ENCODE measurements at regions not wholly inside any gene's neighbourhood (a gene's known extent, or its start where the extent isn't known, plus 50 kb on each side); places are given as distances from the start of the nearest gene placed in this dataset.

DNA sequence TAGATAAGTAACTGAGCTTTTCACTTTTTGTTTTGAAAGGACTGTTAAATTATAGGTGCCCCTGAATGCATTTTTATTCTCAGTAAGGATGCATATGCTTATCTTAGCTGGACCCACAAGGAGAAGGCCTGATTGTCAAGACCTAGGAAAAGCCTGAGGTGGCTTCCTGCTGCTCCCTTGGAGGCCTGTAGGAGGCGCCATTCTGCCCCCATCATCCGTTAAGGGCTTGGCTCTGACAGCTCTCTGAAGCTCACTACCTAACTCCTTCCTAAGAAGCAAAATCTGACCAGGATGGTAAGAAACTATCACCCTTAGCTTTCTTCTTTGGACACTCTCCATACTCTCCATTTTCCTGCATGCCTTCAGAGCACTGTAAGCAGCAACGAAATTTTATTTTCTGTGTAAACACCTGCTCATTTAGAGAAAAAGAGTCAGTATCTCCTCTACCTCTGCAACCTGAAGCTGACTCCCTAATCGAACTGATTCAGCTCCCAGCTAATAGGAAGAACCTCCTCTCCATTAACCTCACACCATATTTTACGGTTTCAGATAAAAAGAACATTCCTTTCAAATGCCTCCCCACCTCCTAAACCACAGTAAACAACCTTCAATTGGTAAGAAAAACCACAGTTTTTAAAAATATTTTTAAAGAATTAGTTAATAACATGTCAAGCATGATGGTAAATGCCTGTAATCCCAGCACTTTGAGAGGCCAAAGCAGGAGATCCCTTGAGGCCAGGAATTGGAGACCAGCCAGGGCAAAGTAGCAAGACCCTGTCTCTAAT, 73.4 kb upstream of the EDNRA start:
- intact Hi-C loops (cut with DNase I), result no loop called here
- 23 to 27% methylated on average over 5 of the region's 5 CpGs for WGBS, 2 donors
- ATAC-seq, result no peak

DNA sequence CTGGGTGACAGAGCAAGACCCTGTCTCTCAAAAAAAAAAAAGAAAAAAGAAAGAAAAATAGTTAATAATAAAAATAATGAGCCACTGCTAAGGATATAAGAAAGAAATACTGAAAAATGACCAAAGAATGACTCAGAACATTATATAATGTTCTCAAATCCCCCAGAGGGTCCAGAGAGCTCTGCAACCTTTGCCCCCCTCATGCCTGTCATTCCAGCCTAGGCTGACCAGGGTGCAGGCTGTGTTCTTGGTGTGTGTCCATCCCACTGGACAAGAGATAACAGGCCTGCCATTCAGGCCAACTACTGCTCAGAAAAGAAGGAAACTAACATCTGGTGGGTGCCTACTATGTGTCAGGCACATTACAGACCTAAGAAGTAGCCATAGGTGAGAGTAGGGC, 72.7 kb upstream of the EDNRA start:
- Histone ChIP-seq H3K36me3 (replicated peaks in 1 of 2; ENCODE audit: insufficient read depth in 1 of 2, low read depth in 2 of 2) (no peaks in the 10 kb centered on the region), H3K27ac (no peak overlapping the region), H3K9me3 (no peaks in the 10 kb centered on the region), H3K27me3 (no peaks in the 10 kb centered on the region), H3K4me1 (no peaks in the 10 kb centered on the region), H3K4me3 (no peak overlapping the region)
- TF ChIP-seq POLR2A (IDR thresholded peaks at IDR 0.05), result no peak
- TF ChIP-seq, protein P1, sequence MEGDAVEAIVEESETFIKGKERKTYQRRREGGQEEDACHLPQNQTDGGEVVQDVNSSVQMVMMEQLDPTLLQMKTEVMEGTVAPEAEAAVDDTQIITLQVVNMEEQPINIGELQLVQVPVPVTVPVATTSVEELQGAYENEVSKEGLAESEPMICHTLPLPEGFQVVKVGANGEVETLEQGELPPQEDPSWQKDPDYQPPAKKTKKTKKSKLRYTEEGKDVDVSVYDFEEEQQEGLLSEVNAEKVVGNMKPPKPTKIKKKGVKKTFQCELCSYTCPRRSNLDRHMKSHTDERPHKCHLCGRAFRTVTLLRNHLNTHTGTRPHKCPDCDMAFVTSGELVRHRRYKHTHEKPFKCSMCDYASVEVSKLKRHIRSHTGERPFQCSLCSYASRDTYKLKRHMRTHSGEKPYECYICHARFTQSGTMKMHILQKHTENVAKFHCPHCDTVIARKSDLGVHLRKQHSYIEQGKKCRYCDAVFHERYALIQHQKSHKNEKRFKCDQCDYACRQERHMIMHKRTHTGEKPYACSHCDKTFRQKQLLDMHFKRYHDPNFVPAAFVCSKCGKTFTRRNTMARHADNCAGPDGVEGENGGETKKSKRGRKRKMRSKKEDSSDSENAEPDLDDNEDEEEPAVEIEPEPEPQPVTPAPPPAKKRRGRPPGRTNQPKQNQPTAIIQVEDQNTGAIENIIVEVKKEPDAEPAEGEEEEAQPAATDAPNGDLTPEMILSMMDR (IDR thresholded peaks at IDR 0.05), result no peak
- intact Hi-C loops (cut with DNase I), result no loop called here
- DNase-seq (no peak), ATAC-seq (no peak)

More for the DNA sequence above, 73.4 kb upstream of the EDNRA start:
- no peak overlapping the region for H3K27ac ChIP-seq
- TF ChIP-seq, protein P1 (IDR thresholded peaks at IDR 0.05), result no peak
- TF ChIP-seq POLR2A (IDR thresholded peaks at IDR 0.05), result no peak
- no peaks in the 10 kb centered on the region for H3K4me1 ChIP-seq
- H3K4me3 ChIP-seq, result no peak overlapping the region
- H3K36me3 ChIP-seq (replicated peaks in 1 of 2; ENCODE audit: insufficient read depth in 1 of 2, low read depth in 2 of 2), result no peaks in the 10 kb centered on the region
- no peaks in the 10 kb centered on the region for H3K9me3 ChIP-seq
- no peak for DNase-seq
- no peaks in the 10 kb centered on the region for H3K27me3 ChIP-seq

DNA sequence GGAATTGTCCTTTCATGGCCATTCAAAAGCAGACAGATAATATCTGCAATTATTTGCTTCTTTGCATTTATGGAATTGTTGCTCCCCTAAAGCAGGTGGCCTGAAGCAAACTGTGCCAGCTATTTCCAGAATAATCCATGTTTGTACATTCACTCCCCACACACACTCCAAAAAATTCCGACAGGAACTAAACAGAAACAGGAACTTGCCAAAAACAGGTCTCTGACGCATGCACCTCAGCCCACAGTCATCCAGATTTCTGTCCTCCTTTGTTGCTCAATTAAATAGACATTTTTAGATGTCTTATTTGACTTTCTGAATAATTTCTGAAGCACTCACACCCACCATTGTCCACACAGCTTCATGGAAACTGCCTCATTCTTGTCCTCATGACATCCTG, 71.5 kb upstream of the EDNRA start:
- TF ChIP-seq, protein P1 (IDR thresholded peaks at IDR 0.05), result no peak
- TF ChIP-seq POLR2A (IDR thresholded peaks at IDR 0.05), result no peak
- H3K36me3 ChIP-seq (replicated peaks in 1 of 2; ENCODE audit: insufficient read depth in 1 of 2, low read depth in 2 of 2), result no peaks in the 10 kb centered on the region
- no peaks in the 10 kb centered on the region for H3K27me3 ChIP-seq
- no peaks in the 10 kb centered on the region for H3K4me1 ChIP-seq
- H3K9me3 ChIP-seq, result no peaks in the 10 kb centered on the region
- WGBS, 2 donors, result 64 to 75% methylated on average over 2 of the region's 2 CpGs
- ATAC-seq, result no peak
- no peak for DNase-seq
- H3K4me3 ChIP-seq, result no peak overlapping the region
- H3K27ac ChIP-seq, result no peak overlapping the region
- intact Hi-C loops (cut with DNase I), result no loop called here

DNA sequence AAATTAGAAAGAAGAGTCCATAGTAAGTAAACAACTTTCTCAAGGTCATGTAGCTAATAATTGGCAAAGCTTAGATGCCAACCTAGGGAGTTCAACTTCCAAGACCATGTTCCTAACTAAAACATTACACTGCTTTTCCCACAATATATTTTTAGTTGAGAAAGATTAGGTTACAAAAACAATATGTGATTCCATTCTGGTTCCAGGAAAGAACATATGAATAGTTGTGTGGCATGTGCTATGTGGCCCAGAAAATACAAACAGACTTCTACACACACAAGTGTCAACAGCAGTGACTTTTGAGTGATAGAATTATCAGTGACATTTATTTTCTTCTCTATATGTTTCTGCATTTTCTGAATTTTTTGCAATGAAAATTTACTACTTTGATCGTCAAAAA, 62.7 kb upstream of the EDNRA start:
- Histone ChIP-seq H3K9me3 (no peaks in the 10 kb centered on the region), H3K27me3 (no peaks in the 10 kb centered on the region), H3K36me3 (replicated peaks in 1 of 2; ENCODE audit: insufficient read depth in 1 of 2, low read depth in 2 of 2) (no peaks in the 10 kb centered on the region), H3K4me1 (no peaks in the 10 kb centered on the region), H3K4me3 (no peak overlapping the region), H3K27ac (no peak overlapping the region)
- ATAC-seq (no peak), DNase-seq (no peak)
- TF ChIP-seq, protein P1 (IDR thresholded peaks at IDR 0.05), result no peak
- WGBS, 2 donors, result 41 to 63% methylated on average over 1 of the region's 1 CpG
- intact Hi-C loops (cut with DNase I), result no loop called here

DNA sequence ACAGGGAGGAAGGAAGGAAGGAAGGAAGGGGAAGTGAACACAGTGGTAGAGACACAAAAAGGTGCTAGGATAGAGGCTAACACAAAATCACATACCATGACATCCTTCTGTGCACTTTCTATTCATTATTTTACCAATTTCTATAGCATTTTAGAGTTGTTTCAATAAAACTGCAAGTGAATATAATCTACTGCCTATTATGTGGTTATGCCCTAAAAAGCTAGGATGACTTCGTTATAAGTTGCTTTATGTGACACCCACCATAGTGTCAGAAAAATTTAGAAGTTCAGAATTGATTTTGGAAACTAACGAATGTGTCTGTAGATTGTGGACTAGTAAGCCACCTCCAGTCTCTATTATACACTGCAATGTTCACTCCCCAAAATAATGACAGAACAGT, 59.4 kb upstream of the EDNRA start:
- intact Hi-C loops (cut with DNase I), result no loop called here
- H3K27ac ChIP-seq, result no peak overlapping the region
- no peaks in the 10 kb centered on the region for H3K36me3 ChIP-seq (replicated peaks in 1 of 2; ENCODE audit: insufficient read depth in 1 of 2, low read depth in 2 of 2)
- no peaks in the 10 kb centered on the region for H3K4me1 ChIP-seq
- TF ChIP-seq, protein P1 (IDR thresholded peaks at IDR 0.05), result no peak
- TF ChIP-seq POLR2A (IDR thresholded peaks at IDR 0.05), result no peak
- WGBS, 2 donors, result 61 to 67% methylated on average over 2 of the region's 2 CpGs
- no peaks in the 10 kb centered on the region for H3K9me3 ChIP-seq
- DNase-seq (no peak), ATAC-seq (no peak)
- H3K4me3 ChIP-seq, result no peak overlapping the region
- H3K27me3 ChIP-seq, result no peaks in the 10 kb centered on the region
